ENCODE measurements at regions not wholly inside any gene's neighbourhood (a gene's known extent, or its start where the extent isn't known, plus 50 kb on each side); places are given as distances from the start of the nearest gene placed in this dataset.

- H3K4me1 ChIP-seq: no peaks in the 10 kb centered on the region
- H3K4me3 ChIP-seq: no peak overlapping the region
- no peaks in the 10 kb centered on the region for H3K36me3 ChIP-seq
- no peaks in the 10 kb centered on the region for H3K27me3 ChIP-seq
- FAIRE-seq (no peak), DNase-seq (no peak), ATAC-seq (no peak)
- WGBS, 2 donors: 9% methylated on average over 1 of the region's 1 CpG
- intact Hi-C loops (cut with DNase I): no loop called here
- H3K27ac ChIP-seq: no peak overlapping the region
- H3K9me3 ChIP-seq: no peaks in the 10 kb centered on the region
- no peak for TF ChIP-seq CTCF (IDR thresholded peaks at IDR 0.05)
Measured at GRCh38 chr14:48005986-48006385, 330.6 kb upstream of the MDGA2 start.

GRCh38 chr14:47993883-47994282, 318.5 kb upstream of the MDGA2 start:
- no peak overlapping the region for H3K4me3 ChIP-seq
- no peak for TF ChIP-seq CTCF (IDR thresholded peaks at IDR 0.05)
- no peaks in the 10 kb centered on the region for H3K4me1 ChIP-seq
- H3K27ac ChIP-seq: no peak overlapping the region
- no peak for DNase-seq
- no peaks in the 10 kb centered on the region for H3K36me3 ChIP-seq
- ATAC-seq: no peak
- no peak for FAIRE-seq
- no peaks in the 10 kb centered on the region for H3K9me3 ChIP-seq
- no peaks in the 10 kb centered on the region for H3K27me3 ChIP-seq
- intact Hi-C loops (cut with DNase I): no loop called here

GRCh38 chr14:47988175-47988574, 312.8 kb upstream of the MDGA2 start:
- FAIRE-seq: no peak
- DNase-seq: no peak
- H3K36me3 ChIP-seq: no peaks in the 10 kb centered on the region

GRCh38 chr14:47978871-47979270, 303.5 kb upstream of the MDGA2 start:
- FAIRE-seq (no peak), ATAC-seq (no peak), DNase-seq (no peak)
- Histone ChIP-seq H3K9me3 (no peaks in the 10 kb centered on the region), H3K27me3 (no peaks in the 10 kb centered on the region), H3K36me3 (no peaks in the 10 kb centered on the region), H3K27ac (no peak overlapping the region), H3K4me1 (no peaks in the 10 kb centered on the region), H3K4me3 (no peak overlapping the region)
- no peak for TF ChIP-seq CTCF (IDR thresholded peaks at IDR 0.05)
- intact Hi-C loops (cut with DNase I): no loop called here

More at GRCh38 chr14:47988175-47988574, 312.8 kb upstream of the MDGA2 start:
- Histone ChIP-seq H3K4me1 (no peaks in the 10 kb centered on the region), H3K9me3 (no peaks in the 10 kb centered on the region), H3K27ac (no peak overlapping the region), H3K27me3 (no peaks in the 10 kb centered on the region), H3K4me3 (no peak overlapping the region)
- intact Hi-C loops (cut with DNase I): no loop called here
- TF ChIP-seq CTCF (IDR thresholded peaks at IDR 0.05): no peak
- WGBS, 2 donors: 38 to 51% methylated on average over 2 of the region's 2 CpGs
- no peak for ATAC-seq

- FAIRE-seq (no peak), DNase-seq (no peak), ATAC-seq (no peak)
- no peak overlapping the region for H3K27ac ChIP-seq
- intact Hi-C loops (cut with DNase I): no loop called here
- no peak overlapping the region for H3K4me3 ChIP-seq
- 52 to 72% methylated on average over 2 of the region's 2 CpGs for WGBS, 2 donors
- no peaks in the 10 kb centered on the region for H3K4me1 ChIP-seq
- no peaks in the 10 kb centered on the region for H3K36me3 ChIP-seq
- no peaks in the 10 kb centered on the region for H3K27me3 ChIP-seq
- H3K9me3 ChIP-seq: no peaks in the 10 kb centered on the region
- no peak for TF ChIP-seq CTCF (IDR thresholded peaks at IDR 0.05)
Measured at GRCh38 chr14:47976139-47976538, 300.7 kb upstream of the MDGA2 start.

Data from pancreas (tissue), 10 donors.